Fibroblast of the aortic adventitia (primary cell): ENCODE measurements at regions not wholly inside any gene's neighbourhood (a gene's known extent, or its start where the extent isn't known, plus 50 kb on each side); places are given as distances from the start of the nearest gene placed in this dataset.

Experiments
- DNase-seq: peaks from one replicate; pipeline ENCODE4 v3.0.0-alpha.2; 2010; ENCODE audit warnings: low read depth
- H3K4me3 ChIP-seq: 2 replicates; pipeline ENCODE4 v1.5.1; 2011; ENCODE audit warnings: low read depth, mild to moderate bottlenecking, control low read depth, low read length, moderate library complexity
- TF ChIP-seq, protein P1 (sequence below): IDR thresholded peaks from 2 replicates; pipeline ENCODE4 v1.5.1; 2011; ENCODE audit warnings: mild to moderate bottlenecking, low read length, control low read depth, inconsistent platforms; ENCODE audit not compliant: insufficient read depth

DNA sequence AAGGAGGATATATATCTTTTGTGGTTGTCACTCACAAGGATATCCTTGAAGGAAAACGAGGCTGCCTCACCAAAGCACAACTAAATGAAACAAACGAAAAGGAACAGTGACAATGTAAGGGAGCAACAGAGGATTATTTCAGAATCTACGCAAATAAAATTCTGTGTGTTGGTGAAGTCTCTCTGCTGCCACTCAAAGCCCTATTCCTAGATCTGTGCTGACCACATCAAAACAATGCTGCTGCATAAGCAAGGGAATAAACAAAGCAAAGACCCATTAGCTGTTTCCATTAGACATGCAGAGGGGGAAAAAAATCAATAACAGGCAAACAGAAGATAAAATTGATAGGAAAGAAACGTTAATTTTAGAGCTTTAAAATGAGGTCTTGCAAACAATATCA is 204.4 kb downstream of the MZT1 start:
- TF ChIP-seq, protein P1, sequence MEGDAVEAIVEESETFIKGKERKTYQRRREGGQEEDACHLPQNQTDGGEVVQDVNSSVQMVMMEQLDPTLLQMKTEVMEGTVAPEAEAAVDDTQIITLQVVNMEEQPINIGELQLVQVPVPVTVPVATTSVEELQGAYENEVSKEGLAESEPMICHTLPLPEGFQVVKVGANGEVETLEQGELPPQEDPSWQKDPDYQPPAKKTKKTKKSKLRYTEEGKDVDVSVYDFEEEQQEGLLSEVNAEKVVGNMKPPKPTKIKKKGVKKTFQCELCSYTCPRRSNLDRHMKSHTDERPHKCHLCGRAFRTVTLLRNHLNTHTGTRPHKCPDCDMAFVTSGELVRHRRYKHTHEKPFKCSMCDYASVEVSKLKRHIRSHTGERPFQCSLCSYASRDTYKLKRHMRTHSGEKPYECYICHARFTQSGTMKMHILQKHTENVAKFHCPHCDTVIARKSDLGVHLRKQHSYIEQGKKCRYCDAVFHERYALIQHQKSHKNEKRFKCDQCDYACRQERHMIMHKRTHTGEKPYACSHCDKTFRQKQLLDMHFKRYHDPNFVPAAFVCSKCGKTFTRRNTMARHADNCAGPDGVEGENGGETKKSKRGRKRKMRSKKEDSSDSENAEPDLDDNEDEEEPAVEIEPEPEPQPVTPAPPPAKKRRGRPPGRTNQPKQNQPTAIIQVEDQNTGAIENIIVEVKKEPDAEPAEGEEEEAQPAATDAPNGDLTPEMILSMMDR: no peak
- H3K4me3 ChIP-seq: no peak overlapping the region
- no peak for DNase-seq

DNA sequence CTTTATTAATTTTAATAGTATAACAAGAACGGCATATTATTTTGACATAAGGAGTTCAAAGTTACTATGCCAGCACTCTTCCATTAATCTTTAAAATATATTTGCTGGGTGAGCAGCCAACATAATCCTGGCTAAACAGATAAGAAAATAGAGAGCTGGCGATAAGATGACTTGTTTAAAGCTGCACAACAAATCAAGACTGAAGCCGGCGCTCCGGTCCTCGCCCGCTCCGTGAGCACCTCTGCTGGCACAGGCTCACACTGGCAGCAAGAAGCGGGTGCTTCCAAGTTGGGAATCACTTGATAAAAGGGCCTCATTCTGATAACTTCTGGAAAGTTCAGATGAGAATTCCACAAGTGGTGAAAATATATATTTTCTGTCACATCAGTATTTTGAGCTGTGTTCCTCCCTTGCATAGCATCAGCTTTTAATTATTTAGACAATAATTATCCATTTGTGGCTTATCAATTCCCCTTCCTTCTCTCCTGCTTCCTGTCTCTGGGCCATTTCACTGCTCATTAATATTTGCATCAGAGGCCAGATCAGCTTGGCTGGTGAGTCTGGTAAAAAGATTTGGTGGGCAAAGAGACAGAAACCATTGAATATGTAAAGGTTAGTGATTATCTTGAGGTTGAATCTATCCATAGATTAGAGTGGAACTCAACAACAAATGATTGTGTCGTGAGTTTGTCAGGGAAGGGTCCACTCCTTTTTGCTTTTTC is 205.3 kb downstream of the MZT1 start:
- DNase-seq: no peak
- TF ChIP-seq, protein P1: no peak
- H3K4me3 ChIP-seq: no peak overlapping the region

DNA sequence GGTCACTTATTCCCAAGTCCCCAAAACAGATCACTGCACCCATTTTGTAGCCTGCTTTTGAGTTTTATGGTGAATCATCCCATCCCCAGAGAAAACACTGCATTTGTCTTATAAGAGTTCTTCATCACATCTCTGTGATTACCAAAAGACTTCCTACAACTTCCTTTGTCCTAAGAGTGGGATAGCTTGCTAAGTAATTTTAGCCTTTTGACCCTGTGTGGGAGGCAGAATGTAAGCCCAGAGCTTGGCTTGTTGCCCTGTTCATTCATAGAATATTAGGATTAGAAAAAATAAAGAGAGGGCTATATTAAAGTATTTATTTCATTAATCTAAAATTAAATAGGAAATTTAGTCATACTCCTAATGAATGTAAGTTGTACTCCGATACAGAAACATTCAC is 213.3 kb downstream of the MZT1 start:
- no peak for DNase-seq
- TF ChIP-seq, protein P1: no peak
- H3K4me3 ChIP-seq: no peak overlapping the region

DNA sequence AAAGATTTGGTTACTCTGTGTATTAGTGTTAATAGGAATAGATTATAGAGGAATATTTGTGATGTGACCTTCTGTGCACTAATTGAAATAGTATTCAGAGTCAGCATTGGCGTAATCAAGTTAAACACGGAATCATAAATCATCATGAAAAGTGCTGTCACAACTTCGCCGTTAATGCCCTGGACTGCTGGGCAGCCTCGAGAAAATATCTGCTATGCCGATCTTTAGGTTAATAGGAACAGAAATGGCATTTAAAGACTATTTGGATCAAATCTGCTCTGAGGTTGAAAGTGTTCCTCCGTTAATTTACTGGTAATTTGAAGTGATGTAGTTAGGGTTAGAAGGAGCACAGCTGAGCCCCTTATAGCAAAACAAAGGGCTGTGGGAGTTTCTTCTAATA is 219.0 kb downstream of the MZT1 start:
- DNase-seq: no peak
- H3K4me3 ChIP-seq: no peak overlapping the region
- TF ChIP-seq, protein P1: no peak

DNA sequence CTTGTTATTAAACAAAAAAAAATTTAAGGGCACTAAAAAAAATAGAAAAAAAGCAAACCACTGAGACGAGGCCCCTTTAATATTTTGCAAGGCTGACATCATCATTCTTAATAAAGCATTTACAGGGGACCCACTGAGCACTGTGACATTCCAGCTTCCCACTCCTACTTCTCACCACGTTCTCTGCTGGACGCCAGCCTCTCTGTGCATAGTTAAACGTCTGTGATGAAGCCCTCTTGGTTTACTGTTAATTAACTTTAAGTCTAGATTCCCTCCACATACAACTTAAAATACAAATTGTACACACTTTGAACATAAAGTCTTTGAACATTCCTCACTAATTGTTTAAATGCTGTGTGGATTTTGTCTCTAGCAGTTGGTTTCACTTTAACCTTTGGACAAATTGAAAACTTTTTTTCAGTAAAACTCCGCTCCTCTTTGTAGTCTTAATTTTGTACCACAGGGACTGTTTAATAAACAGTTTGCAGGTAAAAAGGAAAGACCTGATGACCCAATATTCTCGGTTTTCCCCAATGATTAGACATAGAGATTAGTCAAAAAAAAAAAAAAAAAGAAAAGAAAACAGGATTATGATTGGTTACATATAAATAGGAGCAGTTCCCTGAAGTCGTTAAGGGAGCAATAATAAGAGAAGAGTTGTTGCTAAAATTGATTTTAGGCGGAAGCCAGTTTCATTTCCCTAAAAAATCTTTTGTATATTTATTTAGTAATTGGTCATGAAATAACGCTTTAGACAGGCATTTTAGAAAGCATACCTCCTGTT is 219.8 kb downstream of the MZT1 start:
- TF ChIP-seq, protein P1: no peak
- no peak for DNase-seq
- peak overlapping the region; percentile 11 for H3K4me3 ChIP-seq

DNA sequence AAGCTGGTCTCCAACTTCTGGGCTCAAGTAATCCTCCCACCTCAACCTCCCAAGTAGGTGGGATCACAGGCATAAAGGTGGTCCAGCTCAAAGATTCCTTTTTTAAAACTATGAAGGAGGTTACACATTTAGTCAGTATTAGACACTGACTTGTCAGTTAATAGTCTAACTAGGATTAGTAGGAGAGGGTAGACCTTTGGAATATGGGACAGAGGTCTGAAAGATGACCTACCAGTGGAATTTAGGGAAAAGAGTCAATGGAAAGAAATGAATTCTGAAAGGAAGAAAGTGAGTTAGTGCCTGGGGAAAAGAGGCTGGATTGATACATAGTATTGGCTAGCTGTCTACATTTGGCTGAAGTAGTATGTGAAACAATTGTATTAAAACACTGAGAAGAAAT is 220.7 kb downstream of the MZT1 start:
- no peak overlapping the region for H3K4me3 ChIP-seq
- DNase-seq: no peak
- TF ChIP-seq, protein P1: no peak
